Mucosa of descending colon (tissue), 3 donors: ENCODE measurements at regions not wholly inside any gene's neighbourhood (a gene's known extent, or its start where the extent isn't known, plus 50 kb on each side); places are given as distances from the start of the nearest gene placed in this dataset.

ENCODE experiments used
- ATAC-seq: fragments of 200-7000 bp; cut with Tn5 transposase; one replicate; pipeline ENCODE4 v1.9.1; 2020; ENCODE audit warnings: mild to moderate bottlenecking, moderate library complexity
- DNase-seq, 3 donors: peaks; one replicate each; pipeline ENCODE4 v3.0.0-alpha.2; 2020
- H3K36me3 ChIP-seq: fragments of 200-600 bp; one replicate; pipeline ENCODE4 v1.8.0; 2021; ENCODE audit warnings: low read depth, mild to moderate bottlenecking
- H3K4me1 ChIP-seq: fragments of 200-600 bp; one replicate; pipeline ENCODE4 v1.8.0; 2021; ENCODE audit warnings: low read depth, mild to moderate bottlenecking
- H3K4me3 ChIP-seq: fragments of 200-600 bp; one replicate; pipeline ENCODE4 v1.8.0; 2021; ENCODE audit warnings: mild to moderate bottlenecking
- H3K9me3 ChIP-seq: fragments of 200-600 bp; one replicate; pipeline ENCODE4 v1.8.0; 2021; ENCODE audit warnings: mild to moderate bottlenecking
- intact Hi-C, 2 donors: fragments of 100-400 bp; cut with DNase I in 1 of 2; cut with micrococcal nuclease in 1 of 2; formaldehyde crosslinking; loops; one replicate each; pipeline versions ENCODE4 v1.11.0 to v1.11.1; 2022; cut with DNase I, micrococcal nuclease
- TF ChIP-seq, protein P1 (sequence below): fragments of 200-600 bp; IDR thresholded peaks from one replicate; pipeline ENCODE4 v1.8.0; 2022; ENCODE audit warnings: antibody characterized with exemption, mild to moderate bottlenecking
- donor health status: DM: no; HTN: no; CAD: no; lungs with moderate emphysema.
- donor health status: DM: no; HTN: no; CAD: no.
- donor health status: DM: no; HTN: yes; CAD: no.

DNA sequence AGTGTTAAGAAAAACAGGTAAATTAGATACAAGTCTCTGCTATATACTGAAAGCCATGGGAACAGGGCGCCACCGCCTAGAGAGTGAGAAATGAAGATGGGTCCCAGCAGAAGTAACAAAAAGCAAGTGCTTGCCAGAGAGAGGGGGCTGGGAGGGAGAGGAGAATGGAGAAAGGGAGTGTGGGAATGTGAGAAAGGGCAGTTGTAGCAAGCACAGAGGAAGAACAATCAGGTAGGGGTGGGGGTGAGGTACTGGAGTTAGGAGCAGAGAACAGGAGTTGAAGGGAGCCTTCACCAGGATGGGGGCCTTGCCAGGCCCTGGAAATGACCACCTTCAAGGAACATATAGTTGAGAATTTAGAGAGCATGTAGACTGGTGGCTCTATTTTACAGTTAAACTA is 66.8 kb downstream of the TCF20 start:
- H3K4me3 ChIP-seq, result no peak overlapping the region
- no peaks in the 10 kb centered on the region for H3K9me3 ChIP-seq
- no peaks in the 10 kb centered on the region for H3K36me3 ChIP-seq
- intact Hi-C loops, result no loop called here
- TF ChIP-seq, protein P1, sequence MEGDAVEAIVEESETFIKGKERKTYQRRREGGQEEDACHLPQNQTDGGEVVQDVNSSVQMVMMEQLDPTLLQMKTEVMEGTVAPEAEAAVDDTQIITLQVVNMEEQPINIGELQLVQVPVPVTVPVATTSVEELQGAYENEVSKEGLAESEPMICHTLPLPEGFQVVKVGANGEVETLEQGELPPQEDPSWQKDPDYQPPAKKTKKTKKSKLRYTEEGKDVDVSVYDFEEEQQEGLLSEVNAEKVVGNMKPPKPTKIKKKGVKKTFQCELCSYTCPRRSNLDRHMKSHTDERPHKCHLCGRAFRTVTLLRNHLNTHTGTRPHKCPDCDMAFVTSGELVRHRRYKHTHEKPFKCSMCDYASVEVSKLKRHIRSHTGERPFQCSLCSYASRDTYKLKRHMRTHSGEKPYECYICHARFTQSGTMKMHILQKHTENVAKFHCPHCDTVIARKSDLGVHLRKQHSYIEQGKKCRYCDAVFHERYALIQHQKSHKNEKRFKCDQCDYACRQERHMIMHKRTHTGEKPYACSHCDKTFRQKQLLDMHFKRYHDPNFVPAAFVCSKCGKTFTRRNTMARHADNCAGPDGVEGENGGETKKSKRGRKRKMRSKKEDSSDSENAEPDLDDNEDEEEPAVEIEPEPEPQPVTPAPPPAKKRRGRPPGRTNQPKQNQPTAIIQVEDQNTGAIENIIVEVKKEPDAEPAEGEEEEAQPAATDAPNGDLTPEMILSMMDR, result no peak
- peaks cover 2% of the 10 kb centered on the region for H3K4me1 ChIP-seq
- ATAC-seq, result no peak
- no peak for DNase-seq

DNA sequence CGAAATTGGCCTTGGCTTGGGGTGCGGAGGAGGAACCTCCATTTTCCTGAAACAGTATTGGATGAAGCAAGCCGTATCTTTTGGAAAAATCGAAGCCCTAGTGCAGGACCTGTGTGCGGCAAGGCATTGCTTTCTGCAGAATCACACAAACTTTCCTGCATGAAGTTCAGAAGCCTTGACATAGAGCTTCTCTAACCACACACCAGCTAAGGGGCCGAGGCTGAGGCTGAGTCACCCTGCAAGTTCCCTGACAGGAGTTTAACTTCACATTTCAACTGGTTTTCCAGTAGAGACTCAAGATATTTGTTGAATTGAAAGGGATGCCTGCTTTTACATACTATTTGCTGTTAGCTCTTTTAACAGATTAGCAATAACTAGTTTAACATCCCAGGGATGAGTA is 67.8 kb downstream of the TCF20 start:
- DNase-seq, result no peak
- TF ChIP-seq, protein P1, result no peak
- no peak overlapping the region for H3K4me3 ChIP-seq
- no peaks in the 10 kb centered on the region for H3K9me3 ChIP-seq
- H3K36me3 ChIP-seq, result no peaks in the 10 kb centered on the region
- intact Hi-C loops, result no loop called here
- H3K4me1 ChIP-seq, result peaks cover 2% of the 10 kb centered on the region
- ATAC-seq, result peak; percentile 39

DNA sequence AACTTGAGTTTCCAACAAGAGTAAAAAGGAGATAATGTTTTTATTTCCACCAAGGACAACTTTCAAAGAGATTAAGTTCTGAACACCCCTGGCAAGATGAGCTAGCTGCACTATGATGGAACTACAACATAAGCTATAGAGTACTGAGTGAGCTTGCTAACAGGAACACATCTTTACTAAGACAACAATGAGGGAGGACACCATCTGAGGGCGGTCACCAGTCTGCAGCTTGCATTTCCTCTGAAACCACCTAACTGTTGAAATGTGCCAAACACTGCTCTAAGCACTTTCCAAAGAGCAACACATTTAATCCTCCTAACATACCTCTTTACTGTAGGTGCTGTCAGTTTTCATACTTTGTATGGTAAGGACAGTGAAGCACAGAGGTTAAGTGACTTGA is 68.4 kb downstream of the TCF20 start:
- peak; percentile 68 for ATAC-seq
- H3K36me3 ChIP-seq, result no peaks in the 10 kb centered on the region
- TF ChIP-seq, protein P1, result no peak
- H3K9me3 ChIP-seq, result no peaks in the 10 kb centered on the region
- H3K4me1 ChIP-seq, result peaks cover 2% of the 10 kb centered on the region
- intact Hi-C loops, result no loop called here
- no peak overlapping the region for H3K4me3 ChIP-seq
- no peak for DNase-seq

DNA sequence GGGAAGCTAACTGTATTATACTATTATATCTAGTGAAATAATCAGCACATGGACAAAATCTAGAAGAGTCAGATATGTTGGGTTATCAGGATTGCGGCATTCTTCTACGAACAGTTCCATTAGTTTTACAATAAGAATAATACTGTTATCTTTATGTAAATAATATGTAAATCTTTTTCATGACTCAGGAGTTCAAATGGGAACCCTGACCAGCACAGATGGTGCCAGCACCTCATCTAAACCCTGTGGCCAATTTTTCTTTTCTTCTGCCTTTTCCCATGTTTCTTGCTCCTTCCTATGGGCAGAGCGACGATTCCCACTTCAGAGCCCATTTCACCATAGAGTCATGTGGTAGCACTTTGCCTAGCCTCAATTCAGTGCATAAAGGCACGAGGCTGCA is 68.4 kb upstream of the CYP2D6 start:
- DNase-seq, result no peak
- TF ChIP-seq, protein P1, result no peak
- H3K9me3 ChIP-seq, result no peaks in the 10 kb centered on the region
- H3K4me3 ChIP-seq, result no peak overlapping the region
- intact Hi-C loops, result no loop called here
- no peaks in the 10 kb centered on the region for H3K36me3 ChIP-seq
- H3K4me1 ChIP-seq, result no peaks in the 10 kb centered on the region
- ATAC-seq, result no peak

DNA sequence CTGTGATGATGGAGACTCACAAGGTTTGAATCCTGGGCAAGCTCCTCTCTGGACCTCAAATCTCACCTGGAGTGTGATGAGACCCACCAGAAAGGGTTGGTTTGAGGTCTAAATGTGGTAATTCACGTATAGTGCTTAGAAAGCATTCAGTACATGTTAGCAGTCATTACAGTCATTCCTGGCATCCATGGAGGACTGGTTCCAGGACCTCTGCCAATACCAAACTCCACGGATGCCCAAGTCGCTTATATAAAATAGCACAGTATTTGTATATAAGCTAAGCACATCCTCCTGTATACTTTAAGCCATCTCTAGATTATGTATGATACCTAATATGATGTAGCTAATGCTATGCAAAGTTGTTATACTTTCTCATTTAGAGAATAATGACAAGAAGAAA is 67.6 kb upstream of the CYP2D6 start:
- no peaks in the 10 kb centered on the region for H3K4me1 ChIP-seq
- ATAC-seq, result no peak

DNA sequence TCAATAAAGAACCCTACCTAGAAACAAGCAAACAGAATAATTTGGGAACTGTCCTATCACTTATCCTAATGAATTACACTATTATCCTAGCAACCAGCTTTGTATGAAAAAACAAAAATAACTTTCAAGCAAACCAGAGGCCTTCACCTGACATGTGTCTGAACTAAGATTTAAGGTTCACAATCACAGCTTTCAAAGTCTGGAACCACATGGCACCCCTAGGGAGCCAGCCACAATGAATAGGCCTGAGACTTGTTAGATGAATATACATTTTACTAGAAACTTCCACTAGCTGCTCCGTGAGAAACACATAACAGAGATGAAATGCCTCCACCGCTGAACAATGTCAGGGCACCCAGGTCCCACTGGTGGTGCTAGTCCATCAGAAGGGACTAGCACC is 65.8 kb upstream of the CYP2D6 start:
- Histone ChIP-seq H3K9me3 (no peaks in the 10 kb centered on the region), H3K4me1 (no peaks in the 10 kb centered on the region), H3K36me3 (no peaks in the 10 kb centered on the region), H3K4me3 (no peak overlapping the region)
- ATAC-seq (no peak), DNase-seq (no peak)
- intact Hi-C loops, result no loop called here
- TF ChIP-seq, protein P1, result no peak

More for the DNA sequence above, 67.6 kb upstream of the CYP2D6 start:
- H3K9me3 ChIP-seq, result no peaks in the 10 kb centered on the region
- intact Hi-C loops, result no loop called here
- no peaks in the 10 kb centered on the region for H3K36me3 ChIP-seq
- H3K4me3 ChIP-seq, result no peak overlapping the region
- TF ChIP-seq, protein P1, result no peak
- DNase-seq, result no peak
